ENCODE measurements at regions not wholly inside any gene's neighbourhood (a gene's known extent, or its start where the extent isn't known, plus 50 kb on each side); places are given as distances from the start of the nearest gene placed in this dataset.

DNA sequence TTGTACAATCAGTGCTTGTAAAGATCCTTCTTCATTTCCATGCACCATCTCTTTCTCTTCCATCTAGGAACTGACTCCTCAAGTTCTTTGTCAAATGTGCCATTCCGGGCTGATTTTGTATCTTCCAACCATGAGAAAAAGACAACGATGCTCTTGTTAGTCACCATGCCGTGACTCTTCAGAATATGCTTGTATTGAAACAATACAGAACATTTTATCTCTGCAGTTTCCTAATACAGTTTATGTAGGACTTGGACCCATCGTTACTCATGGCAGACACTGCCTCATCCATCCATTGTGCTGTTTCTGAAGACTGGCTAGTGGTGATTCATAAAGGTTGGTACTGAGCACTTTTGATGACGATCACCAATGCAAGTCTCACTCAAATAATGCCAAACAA is 283.2 kb downstream of the KCNS3 start:
- POLR2A ChIA-PET (ENCODE audit: low non-redundant PET), result no interaction called here
- TF ChIP-seq, protein P1, sequence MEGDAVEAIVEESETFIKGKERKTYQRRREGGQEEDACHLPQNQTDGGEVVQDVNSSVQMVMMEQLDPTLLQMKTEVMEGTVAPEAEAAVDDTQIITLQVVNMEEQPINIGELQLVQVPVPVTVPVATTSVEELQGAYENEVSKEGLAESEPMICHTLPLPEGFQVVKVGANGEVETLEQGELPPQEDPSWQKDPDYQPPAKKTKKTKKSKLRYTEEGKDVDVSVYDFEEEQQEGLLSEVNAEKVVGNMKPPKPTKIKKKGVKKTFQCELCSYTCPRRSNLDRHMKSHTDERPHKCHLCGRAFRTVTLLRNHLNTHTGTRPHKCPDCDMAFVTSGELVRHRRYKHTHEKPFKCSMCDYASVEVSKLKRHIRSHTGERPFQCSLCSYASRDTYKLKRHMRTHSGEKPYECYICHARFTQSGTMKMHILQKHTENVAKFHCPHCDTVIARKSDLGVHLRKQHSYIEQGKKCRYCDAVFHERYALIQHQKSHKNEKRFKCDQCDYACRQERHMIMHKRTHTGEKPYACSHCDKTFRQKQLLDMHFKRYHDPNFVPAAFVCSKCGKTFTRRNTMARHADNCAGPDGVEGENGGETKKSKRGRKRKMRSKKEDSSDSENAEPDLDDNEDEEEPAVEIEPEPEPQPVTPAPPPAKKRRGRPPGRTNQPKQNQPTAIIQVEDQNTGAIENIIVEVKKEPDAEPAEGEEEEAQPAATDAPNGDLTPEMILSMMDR (conservative IDR thresholded peaks at IDR 0.05; ENCODE audit: low read depth), result no peak
- CTCF ChIA-PET, result no interaction called here
- DNase-seq (ENCODE audit: low spot score), result no peak
- H3K27ac ChIP-seq, result no peak overlapping the region

- ChIA-PET POLR2A (ENCODE audit: low non-redundant PET) (no interaction called here), CTCF (no interaction called here)
- TF ChIP-seq, protein P1 (conservative IDR thresholded peaks at IDR 0.05; ENCODE audit: low read depth), result no peak
- H3K27ac ChIP-seq, result no peak overlapping the region
- DNase-seq (ENCODE audit: low spot score), result no peak
These were observed 281.4 kb downstream of the KCNS3 start for GRCh38 chr2:18159896-18160295.

GRCh38 chr2:18156421-18156820 is 278.0 kb downstream of the KCNS3 start:
- TF ChIP-seq, protein P1 (conservative IDR thresholded peaks at IDR 0.05; ENCODE audit: low read depth), result no peak
- ChIA-PET POLR2A (ENCODE audit: low non-redundant PET) (no interaction called here), CTCF (interaction anchor here (0.7 kb wide), 1 partner anchor 25 kb away, joined by 4 read pairs; no protein-coding TSS in a partner anchor)

GRCh38 chr2:18156002-18156401 is 277.5 kb downstream of the KCNS3 start:
- POLR2A ChIA-PET (ENCODE audit: low non-redundant PET), result no interaction called here
- TF ChIP-seq, protein P1 (conservative IDR thresholded peaks at IDR 0.05; ENCODE audit: low read depth), result no peak
- CTCF ChIA-PET, result no interaction called here
- DNase-seq (ENCODE audit: low spot score), result no peak
- H3K27ac ChIP-seq, result no peak overlapping the region

More at GRCh38 chr2:18156421-18156820, 278.0 kb downstream of the KCNS3 start:
- DNase-seq (ENCODE audit: low spot score), result no peak
- H3K27ac ChIP-seq, result no peak overlapping the region

- no peak overlapping the region for H3K27ac ChIP-seq
- TF ChIP-seq, protein P1 (conservative IDR thresholded peaks at IDR 0.05; ENCODE audit: low read depth), result no peak
- CTCF ChIA-PET, result interaction anchor here (0.6 kb wide), 1 partner anchor 24 kb away, joined by 3 read pairs; no protein-coding TSS in a partner anchor
These were observed 276.3 kb downstream of the KCNS3 start for GRCh38 chr2:18154812-18155211.

GRCh38 chr2:18154259-18154658 is 275.8 kb downstream of the KCNS3 start:
- no peak overlapping the region for H3K27ac ChIP-seq
- ChIA-PET CTCF (interaction anchor here (0.6 kb wide), 1 partner anchor 24 kb away, joined by 3 read pairs; no protein-coding TSS in a partner anchor), POLR2A (ENCODE audit: low non-redundant PET) (no interaction called here)
- no peak for DNase-seq (ENCODE audit: low spot score)
- TF ChIP-seq, protein P1 (conservative IDR thresholded peaks at IDR 0.05; ENCODE audit: low read depth), result no peak

More at GRCh38 chr2:18154812-18155211, 276.3 kb downstream of the KCNS3 start:
- POLR2A ChIA-PET (ENCODE audit: low non-redundant PET), result no interaction called here
- no peak for DNase-seq (ENCODE audit: low spot score)

GRCh38 chr2:18153741-18154140 is 275.3 kb downstream of the KCNS3 start:
- H3K27ac ChIP-seq, result no peak overlapping the region
- TF ChIP-seq, protein P1 (conservative IDR thresholded peaks at IDR 0.05; ENCODE audit: low read depth), result no peak
- ChIA-PET CTCF (no interaction called here), POLR2A (ENCODE audit: low non-redundant PET) (no interaction called here)
- DNase-seq (ENCODE audit: low spot score), result no peak
